Neuronal stem cell (in vitro differentiated cells): ENCODE measurements at regions not wholly inside any gene's neighbourhood (a gene's known extent, or its start where the extent isn't known, plus 50 kb on each side); places are given as distances from the start of the nearest gene placed in this dataset.
"Not testable (repeated sequence)": the region's sequence is repeated elsewhere in the genome, so short reads cannot be mapped to it uniquely, and the experiment has no call there.

ENCODE experiments used
- DNase-seq: peaks from one replicate; pipeline ENCODE4 v3.0.0-alpha.2; 2013; ENCODE audit warnings: low spot score
- H2AFZ ChIP-seq: one replicate; pipeline ENCODE4 v1.6.1; 2013; ENCODE audit warnings: mild to moderate bottlenecking, low read length, inconsistent platforms
- H2AK5ac ChIP-seq: 2 replicates; pipeline ENCODE4 v1.6.1; 2013; ENCODE audit warnings: low read depth, mild to moderate bottlenecking, inconsistent platforms, low read length, moderate library complexity, mixed read lengths
- H2BK120ac ChIP-seq: 2 replicates; pipeline ENCODE4 v1.6.1; 2013; ENCODE audit warnings: low read depth, mild to moderate bottlenecking, inconsistent platforms, low read length, moderate library complexity, mixed read lengths
- H2BK12ac ChIP-seq: one replicate; pipeline ENCODE4 v1.6.1; 2013; ENCODE audit warnings: low read length, inconsistent platforms
- H2BK15ac ChIP-seq: 2 replicates; pipeline ENCODE4 v1.6.1; 2013; ENCODE audit warnings: mild to moderate bottlenecking, low read length, inconsistent platforms, mixed read lengths
- H2BK5ac ChIP-seq: one replicate; pipeline ENCODE4 v1.6.1; 2013; ENCODE audit warnings: inconsistent platforms, mild to moderate bottlenecking, low read length, moderate library complexity
- H3K14ac ChIP-seq: one replicate; pipeline ENCODE4 v1.6.1; 2013; ENCODE audit warnings: low read length, inconsistent platforms
- H3K18ac ChIP-seq: 2 replicates; pipeline ENCODE4 v1.6.1; 2013; ENCODE audit warnings: low read length, inconsistent platforms
- H3K23ac ChIP-seq: 2 replicates; pipeline ENCODE4 v1.6.1; 2013; ENCODE audit warnings: low read depth, mild to moderate bottlenecking, mixed read lengths, low read length, inconsistent platforms; ENCODE audit not compliant: poor library complexity
- H3K27ac ChIP-seq: replicated peaks from 3 replicates; pipeline ENCODE4 v1.5.1; 2013; ENCODE audit warnings: low read length, inconsistent platforms
- H3K27me3 ChIP-seq, 3 experiments: 2 replicates each; pipeline ENCODE4 v1.6.1; 2013; ENCODE audit warnings: low read length in 3 of 3, mild to moderate bottlenecking in 2 of 3, inconsistent platforms in 1 of 3, low read depth in 1 of 3, mixed read lengths in 1 of 3, moderate library complexity in 1 of 3; ENCODE audit not compliant: control insufficient read depth in 3 of 3, insufficient read depth in 3 of 3
- H3K36me3 ChIP-seq, 2 donors: replicated peaks in 1 of 2; 2 replicates each; pipeline ENCODE4 v1.6.1; 2013; ENCODE audit warnings: low read length in 2 of 2; ENCODE audit not compliant: control insufficient read depth in 2 of 2, insufficient read depth in 2 of 2
- H3K4ac ChIP-seq: 2 replicates; pipeline ENCODE4 v1.6.1; 2013; ENCODE audit warnings: inconsistent platforms, mild to moderate bottlenecking, low read length, moderate library complexity
- H3K4me1 ChIP-seq, 2 donors: 1 replicate in 1 of 2; 2 replicates in 1 of 2; pipeline ENCODE4 v1.6.1; 2013; ENCODE audit warnings: low read length in 2 of 2, low read depth in 1 of 2; ENCODE audit not compliant: control insufficient read depth in 2 of 2, insufficient read depth in 1 of 2
- H3K4me2 ChIP-seq: one replicate; pipeline ENCODE4 v1.6.1; 2013; ENCODE audit warnings: mild to moderate bottlenecking, low read length, inconsistent platforms; ENCODE audit not compliant: insufficient read depth, poor library complexity, severe bottlenecking
- H3K4me3 ChIP-seq, 2 donors: 2 replicates each; pipeline ENCODE4 v1.5.1; 2013; ENCODE audit warnings: low read length in 2 of 2, mild to moderate bottlenecking in 2 of 2, inconsistent platforms in 1 of 2, moderate library complexity in 1 of 2
- H3K79me1 ChIP-seq: one replicate; pipeline ENCODE4 v1.6.1; 2013; ENCODE audit warnings: low read depth, mild to moderate bottlenecking, inconsistent platforms, low read length, moderate library complexity
- H3K9ac ChIP-seq: one replicate; pipeline ENCODE4 v1.6.1; 2013; ENCODE audit warnings: mild to moderate bottlenecking, low read depth, low read length, inconsistent platforms; ENCODE audit not compliant: poor library complexity
- H3K9me3 ChIP-seq, 2 donors: replicated peaks in 1 of 2; 2 replicates each; pipeline versions ENCODE3 to v1.6.1; 2013; ENCODE audit warnings: low read length in 2 of 2, mild to moderate bottlenecking in 2 of 2, inconsistent platforms in 1 of 2, low read depth in 1 of 2, mixed read lengths in 1 of 2, moderate library complexity in 1 of 2; ENCODE audit not compliant: control insufficient read depth in 2 of 2, insufficient read depth in 1 of 2
- H4K8ac ChIP-seq: one replicate; pipeline ENCODE4 v1.6.1; 2013; ENCODE audit warnings: low read depth, mild to moderate bottlenecking, inconsistent platforms, low read length, moderate library complexity
- H4K91ac ChIP-seq: one replicate; pipeline ENCODE4 v1.6.1; 2013; ENCODE audit warnings: low read length, low read depth, mild to moderate bottlenecking, inconsistent platforms; ENCODE audit not compliant: poor library complexity
- WGBS, 2 donors: extraction: QIAGEN DNeasy Blood & Tissue Kit; methylation state at CpG; one replicate each; pipeline ENCODE4 v1.1.7; 2013; ENCODE audit warnings: missing lambda C conversion rate in 2 of 2, mixed read lengths in 1 of 2; ENCODE audit not compliant: insufficient read length in 2 of 2, insufficient replicate concordance in 1 of 2; ENCODE audit errors: extremely low coverage in 2 of 2; 5-methylcytosine and 5-hydroxymethylcytosine counted together

GRCh38 chr9:93879662-93880407 lies 75.3 kb downstream of the BARX1 start:
- H3K27me3 ChIP-seq, H4K8ac ChIP-seq, H3K4ac ChIP-seq, DNase-seq, H3K4me3 ChIP-seq, H3K9me3 ChIP-seq, H3K9ac ChIP-seq, H2BK5ac ChIP-seq, H3K27ac ChIP-seq, H2AFZ ChIP-seq, H2BK15ac ChIP-seq, H3K18ac ChIP-seq, H3K36me3 ChIP-seq, H3K4me2 ChIP-seq, H3K79me1 ChIP-seq, H3K4me1 ChIP-seq, H2AK5ac ChIP-seq, H2BK120ac ChIP-seq, H3K23ac ChIP-seq, H4K91ac ChIP-seq, H2BK12ac ChIP-seq, H3K14ac ChIP-seq: not testable (repeated sequence)
- WGBS, 2 donors = no CpG with 5 or more reads among the region's 35 CpGs

- no peak overlapping the region for H2BK120ac ChIP-seq
- no peak for DNase-seq
- no peak overlapping the region for H2BK15ac ChIP-seq
- peaks cover 12 to 14% of the 10 kb centered on the region in 2 donors for H3K9me3 ChIP-seq
- no peak overlapping the region for H2AFZ ChIP-seq
- H2AK5ac ChIP-seq = no peak overlapping the region
- no peak overlapping the region for H3K23ac ChIP-seq
- no peak overlapping the region for H4K91ac ChIP-seq
- H2BK5ac ChIP-seq = no peak overlapping the region
- no peaks in the 10 kb centered on the region for H3K4me1 ChIP-seq
- no peak overlapping the region for H3K4ac ChIP-seq
- no peak overlapping the region for H3K27ac ChIP-seq
- no peaks in the 10 kb centered on the region for H3K27me3 ChIP-seq
- no peak overlapping the region for H3K9ac ChIP-seq
- no peak overlapping the region for H3K18ac ChIP-seq
- H4K8ac ChIP-seq = no peak overlapping the region
- H3K79me1 ChIP-seq = no peaks in the 10 kb centered on the region
- H3K14ac ChIP-seq = no peak overlapping the region
- no peak overlapping the region for H2BK12ac ChIP-seq
- no peaks in the 10 kb centered on the region for H3K36me3 ChIP-seq
- H3K4me2 ChIP-seq = no peak overlapping the region
- H3K4me3 ChIP-seq = no peak overlapping the region
Measured at GRCh38 chr9:93875330-93875729, 79.8 kb downstream of the BARX1 start.

- Histone ChIP-seq H2BK5ac (no peak overlapping the region), H3K9ac (no peak overlapping the region), H3K27ac (no peak overlapping the region), H3K4ac (no peak overlapping the region), H4K91ac (no peak overlapping the region), H2AK5ac (no peak overlapping the region), H2BK15ac (no peak overlapping the region), H2BK120ac (no peak overlapping the region), H3K9me3 (peaks cover 12 to 14% of the 10 kb centered on the region in 2 donors), H3K36me3 (no peaks in the 10 kb centered on the region), H2BK12ac (no peak overlapping the region), H3K27me3 (no peaks in the 10 kb centered on the region), H3K14ac (no peak overlapping the region), H3K79me1 (no peaks in the 10 kb centered on the region), H3K23ac (no peak overlapping the region), H2AFZ (no peak overlapping the region), H3K18ac (no peak overlapping the region), H3K4me3 (no peak overlapping the region), H4K8ac (no peak overlapping the region), H3K4me2 (no peak overlapping the region), H3K4me1 (peaks cover 0 to 4% of the 10 kb centered on the region in 2 donors)
- no peak for DNase-seq
Measured at GRCh38 chr9:93874242-93874641, 80.9 kb downstream of the BARX1 start.

GRCh38 chr9:93871286-93871685 lies 83.9 kb downstream of the BARX1 start:
- Histone ChIP-seq H3K79me1 (no peaks in the 10 kb centered on the region), H2BK15ac (no peak overlapping the region), H3K9me3 (peaks cover 12 to 14% of the 10 kb centered on the region in 2 donors), H2BK12ac (no peak overlapping the region), H3K4me3 (no peak overlapping the region), H3K14ac (no peak overlapping the region), H3K18ac (no peak overlapping the region), H4K8ac (no peak overlapping the region), H2BK120ac (no peak overlapping the region), H3K4me2 (no peak overlapping the region), H2AK5ac (no peak overlapping the region), H3K27me3 (no peaks in the 10 kb centered on the region), H2AFZ (no peak overlapping the region), H3K9ac (no peak overlapping the region), H3K23ac (no peak overlapping the region), H3K4ac (no peak overlapping the region), H3K4me1 (peaks cover 0 to 9% of the 10 kb centered on the region in 2 donors), H4K91ac (no peak overlapping the region), H2BK5ac (no peak overlapping the region), H3K36me3 (no peaks in the 10 kb centered on the region), H3K27ac (no peak overlapping the region)
- WGBS, 2 donors = no CpG with 5 or more reads among the region's 4 CpGs
- DNase-seq = no peak
